Activated CD8-positive, alpha-beta T cell treated with anti-CD3 and anti-CD28 coated beads for 36 hours (primary cell): ENCODE measurements at regions not wholly inside any gene's neighbourhood (a gene's known extent, or its start where the extent isn't known, plus 50 kb on each side); places are given as distances from the start of the nearest gene placed in this dataset.

ENCODE experiments used
- ATAC-seq: fragments of 200-7000 bp; cut with Tn5 transposase; one replicate; pipeline ENCODE4 v1.10.0; 2021; ENCODE audit warnings: mild to moderate bottlenecking, moderate library complexity
- CTCF ChIA-PET: fragments of 350-600 bp; sonication (Branson Sonifier 250); formaldehyde crosslinking; loops from one replicate; lab custom pipeline; 2021; ENCODE audit warnings: antibody characterized with exemption; lab: Charles Lee
- POLR2A ChIA-PET: fragments of 350-600 bp; sonication (Branson Sonifier 250); formaldehyde crosslinking; loops from one replicate; lab custom pipeline; 2021; ENCODE audit warnings: antibody characterized with exemption; lab: Charles Lee
- DNase-seq: peaks from one replicate; pipeline ENCODE4 v3.0.0-alpha.2; 2020
- H3K27ac Mint-ChIP-seq: one replicate; pipeline ENCODE4 v1.8.0; 2021; ENCODE audit warnings: mild to moderate bottlenecking, mixed read lengths
- H3K27me3 Mint-ChIP-seq: one replicate; pipeline ENCODE4 v1.8.0; 2021; ENCODE audit warnings: mixed read lengths
- H3K36me3 Mint-ChIP-seq: one replicate; pipeline ENCODE4 v1.8.0; 2021; ENCODE audit warnings: low read depth, mixed read lengths
- H3K4me1 Mint-ChIP-seq: one replicate; pipeline ENCODE4 v1.8.0; 2021; ENCODE audit warnings: low read depth, mixed read lengths
- H3K4me3 Mint-ChIP-seq: one replicate; pipeline ENCODE4 v1.8.0; 2021; ENCODE audit warnings: mild to moderate bottlenecking, moderate library complexity, mixed read lengths
- H3K9me3 Mint-ChIP-seq: one replicate; pipeline ENCODE4 v1.8.0; 2021; ENCODE audit warnings: mixed read lengths
- intact Hi-C: fragments of 100-400 bp; cut with micrococcal nuclease; formaldehyde crosslinking; loops from one replicate; pipeline ENCODE4 v1.10.0; 2022
- TF ChIP-seq, protein P1 (sequence below): fragments of 200-600 bp; IDR thresholded peaks from one replicate; pipeline ENCODE4 v1.8.0; 2022; ENCODE audit warnings: antibody characterized with exemption, mild to moderate bottlenecking

DNA sequence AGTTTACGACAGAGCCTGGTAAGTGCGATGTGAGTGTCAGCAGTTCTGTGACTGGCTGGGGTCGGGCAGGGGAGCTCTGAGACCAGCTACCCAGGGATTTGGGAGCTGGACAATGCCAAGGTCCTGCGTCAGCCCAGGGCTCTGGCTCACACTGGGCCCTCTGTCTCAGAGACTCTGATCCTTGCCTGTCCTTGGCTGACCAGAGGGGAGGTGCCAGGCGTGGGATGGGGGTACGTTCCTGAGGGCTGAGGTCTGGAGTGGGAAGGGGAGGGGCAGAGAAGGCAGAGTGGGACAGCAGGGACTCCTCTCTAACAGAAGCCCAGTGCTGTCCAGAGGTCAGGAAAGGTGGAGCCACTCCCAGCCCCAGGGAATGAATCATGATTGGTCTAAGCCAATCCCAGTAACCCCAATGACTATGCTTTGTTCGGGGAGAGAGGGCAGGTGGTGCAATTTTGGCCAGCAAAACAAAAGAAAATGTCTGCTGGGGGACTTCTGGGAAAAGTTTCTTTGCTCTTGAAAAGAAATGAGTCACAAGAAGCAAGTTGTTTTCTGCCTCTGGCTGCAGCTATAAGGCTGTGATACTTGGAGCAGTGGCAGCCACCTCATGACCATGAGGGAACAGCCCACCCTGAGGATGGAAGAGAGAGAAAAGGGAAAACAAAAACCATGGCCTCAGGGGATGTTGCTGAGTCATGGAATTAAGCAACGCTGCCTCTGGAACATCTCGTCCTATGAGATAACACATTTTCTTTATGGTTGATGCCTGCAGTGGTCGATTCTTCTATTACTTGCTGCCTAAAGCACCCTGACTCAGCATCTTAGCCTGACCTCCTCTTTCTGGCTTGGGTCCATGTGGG is 108.3 kb downstream of the CHST1 start:
- no peak for ATAC-seq
- H3K4me1 Mint-ChIP-seq = no peaks in the 10 kb centered on the region
- intact Hi-C loops = no loop called here

GRCh38 chr11:45554230-45554967 is 111.0 kb downstream of the CHST1 start:
- no peaks in the 10 kb centered on the region for H3K4me1 Mint-ChIP-seq
- intact Hi-C loops = no loop called here
- POLR2A ChIA-PET = no interaction called here

More for the DNA sequence above, 108.3 kb downstream of the CHST1 start:
- CTCF ChIA-PET = no interaction called here
- Mint-ChIP-seq H3K9me3 (peaks cover 1% of the 10 kb centered on the region), H3K27me3 (peaks cover 3% of the 10 kb centered on the region), H3K27ac (no peak overlapping the region), H3K36me3 (no peaks in the 10 kb centered on the region), H3K4me3 (no peak overlapping the region)
- TF ChIP-seq, protein P1, sequence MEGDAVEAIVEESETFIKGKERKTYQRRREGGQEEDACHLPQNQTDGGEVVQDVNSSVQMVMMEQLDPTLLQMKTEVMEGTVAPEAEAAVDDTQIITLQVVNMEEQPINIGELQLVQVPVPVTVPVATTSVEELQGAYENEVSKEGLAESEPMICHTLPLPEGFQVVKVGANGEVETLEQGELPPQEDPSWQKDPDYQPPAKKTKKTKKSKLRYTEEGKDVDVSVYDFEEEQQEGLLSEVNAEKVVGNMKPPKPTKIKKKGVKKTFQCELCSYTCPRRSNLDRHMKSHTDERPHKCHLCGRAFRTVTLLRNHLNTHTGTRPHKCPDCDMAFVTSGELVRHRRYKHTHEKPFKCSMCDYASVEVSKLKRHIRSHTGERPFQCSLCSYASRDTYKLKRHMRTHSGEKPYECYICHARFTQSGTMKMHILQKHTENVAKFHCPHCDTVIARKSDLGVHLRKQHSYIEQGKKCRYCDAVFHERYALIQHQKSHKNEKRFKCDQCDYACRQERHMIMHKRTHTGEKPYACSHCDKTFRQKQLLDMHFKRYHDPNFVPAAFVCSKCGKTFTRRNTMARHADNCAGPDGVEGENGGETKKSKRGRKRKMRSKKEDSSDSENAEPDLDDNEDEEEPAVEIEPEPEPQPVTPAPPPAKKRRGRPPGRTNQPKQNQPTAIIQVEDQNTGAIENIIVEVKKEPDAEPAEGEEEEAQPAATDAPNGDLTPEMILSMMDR = no peak
- no peak for DNase-seq
- POLR2A ChIA-PET = no interaction called here

GRCh38 chr11:45553383-45553936 is 112.0 kb downstream of the CHST1 start:
- H3K27ac Mint-ChIP-seq = no peak overlapping the region
- intact Hi-C loops = no loop called here

More at GRCh38 chr11:45554230-45554967, 111.0 kb downstream of the CHST1 start:
- TF ChIP-seq, protein P1 = no peak
- no peak for DNase-seq
- H3K27me3 Mint-ChIP-seq = peaks cover 3% of the 10 kb centered on the region
- H3K27ac Mint-ChIP-seq = no peak overlapping the region
- no peaks in the 10 kb centered on the region for H3K36me3 Mint-ChIP-seq
- ATAC-seq = no peak
- peaks cover 1% of the 10 kb centered on the region for H3K9me3 Mint-ChIP-seq
- no peak overlapping the region for H3K4me3 Mint-ChIP-seq
- CTCF ChIA-PET = no interaction called here

DNA sequence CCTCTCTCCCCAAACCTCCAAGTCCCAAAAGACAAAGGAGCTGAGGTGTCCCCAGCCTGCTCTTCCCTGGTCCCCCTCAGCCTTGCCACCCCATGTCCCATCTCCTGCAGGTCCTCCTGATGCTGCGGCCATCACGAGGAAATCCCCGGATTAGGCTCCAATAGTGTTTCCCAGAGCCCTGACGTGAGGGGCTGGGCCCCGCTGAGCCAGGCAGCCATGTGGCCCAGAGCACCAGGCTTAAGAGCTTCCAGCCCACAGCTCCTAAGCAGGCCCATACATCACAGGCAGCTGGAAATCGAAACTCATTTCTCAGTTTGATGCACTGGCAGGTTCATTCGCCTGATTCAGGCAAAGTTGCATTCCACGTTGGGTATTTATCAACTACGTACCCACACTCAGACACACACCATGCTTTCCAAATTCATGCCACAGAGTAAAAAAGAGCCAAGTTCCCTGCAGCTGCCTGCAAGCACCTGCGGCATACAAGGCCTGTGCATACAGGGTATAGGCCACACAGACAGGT is 114.2 kb downstream of the CHST1 start:
- Mint-ChIP-seq H3K36me3 (no peaks in the 10 kb centered on the region), H3K4me3 (no peak overlapping the region), H3K27ac (no peak overlapping the region), H3K27me3 (no peaks in the 10 kb centered on the region), H3K4me1 (no peaks in the 10 kb centered on the region), H3K9me3 (no peaks in the 10 kb centered on the region)
- DNase-seq = no peak
- TF ChIP-seq, protein P1 = no peak
- ATAC-seq = no peak
- intact Hi-C loops = no loop called here
- ChIA-PET POLR2A (no interaction called here), CTCF (no interaction called here)

More at GRCh38 chr11:45553383-45553936, 112.0 kb downstream of the CHST1 start:
- H3K27me3 Mint-ChIP-seq = peaks cover 3% of the 10 kb centered on the region
- peaks cover 1% of the 10 kb centered on the region for H3K9me3 Mint-ChIP-seq
- DNase-seq = no peak
- no peaks in the 10 kb centered on the region for H3K4me1 Mint-ChIP-seq
- no peak overlapping the region for H3K4me3 Mint-ChIP-seq
- POLR2A ChIA-PET = no interaction called here
- CTCF ChIA-PET = no interaction called here
- no peak for ATAC-seq
- TF ChIP-seq, protein P1 = no peak
- H3K36me3 Mint-ChIP-seq = no peaks in the 10 kb centered on the region
